ENCODE measurements at regions not wholly inside any gene's neighbourhood (a gene's known extent, or its start where the extent isn't known, plus 50 kb on each side); places are given as distances from the start of the nearest gene placed in this dataset.

- TF ChIP-seq GABPA (IDR thresholded peaks at IDR 0.05; ENCODE audit: borderline replicate concordance, insufficient read depth, low read length) = no peak
- TF ChIP-seq SP1 (IDR thresholded peaks at IDR 0.05; ENCODE audit: low read depth, low read length) = no peak
- TF ChIP-seq TAF7 (optimal IDR thresholded peaks at IDR 0.05; ENCODE audit: borderline replicate concordance, low read depth, low read length) = no peak
- TF ChIP-seq CTBP2 (IDR thresholded peaks at IDR 0.05; ENCODE audit: borderline replicate concordance, insufficient read depth, insufficient read length, low read length) = no peak
Observed at GRCh38 chr3:111339017-111339416, 203.0 kb upstream of the CD96 start (continued).

All from H1 (cell line).